ENCODE measurements at regions not wholly inside any gene's neighbourhood (a gene's known extent, or its start where the extent isn't known, plus 50 kb on each side); places are given as distances from the start of the nearest gene placed in this dataset.

DNA sequence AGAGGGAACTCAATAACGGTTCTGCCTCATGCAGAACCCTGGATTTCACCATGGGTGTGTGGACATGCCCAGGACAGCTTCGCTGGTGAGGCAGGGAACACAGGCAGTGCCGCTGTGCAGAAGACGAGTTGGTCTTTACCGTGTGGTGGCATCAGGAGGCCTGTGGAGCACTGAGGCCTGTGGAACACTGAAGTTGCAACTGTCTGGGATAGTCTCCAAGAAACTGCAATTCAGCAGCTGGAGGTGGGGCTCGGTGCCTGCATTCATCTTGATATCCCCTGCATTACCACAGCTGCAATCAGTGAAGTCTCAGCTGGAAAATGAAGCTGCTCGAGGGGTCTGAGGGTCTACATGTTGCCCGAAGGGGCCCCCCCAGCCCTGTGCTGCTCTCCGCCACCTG, 202.4 kb upstream of the CDH4 start:
- DNase-seq (ENCODE audit: low read depth), result no peak

DNA sequence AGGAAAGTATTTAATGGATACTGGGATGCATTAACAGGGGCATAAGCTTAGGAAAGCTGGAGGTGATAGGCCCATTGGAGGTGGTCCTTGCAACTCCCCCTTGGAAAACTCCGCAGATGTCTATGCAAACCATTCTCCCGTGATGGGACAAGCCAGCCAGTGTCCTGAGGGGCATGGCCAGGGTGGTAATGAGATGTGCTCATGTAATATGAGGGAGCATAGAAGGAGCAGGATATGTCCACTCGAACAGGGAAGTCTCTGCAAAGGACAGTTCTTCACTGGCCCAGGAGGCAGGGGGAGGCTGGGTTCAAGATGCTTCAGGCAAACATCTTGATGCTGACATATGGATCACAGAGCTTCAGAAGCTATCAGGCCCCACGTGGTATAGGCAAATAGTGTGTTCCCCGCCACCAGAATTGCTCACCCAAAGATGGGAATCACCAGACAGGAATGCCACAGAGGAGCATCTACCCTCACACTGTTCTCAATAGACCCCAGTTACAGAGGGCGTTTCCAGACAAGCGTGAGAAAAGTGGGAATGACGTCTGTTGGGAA, 201.6 kb upstream of the CDH4 start:
- no peak for DNase-seq (ENCODE audit: low read depth)

DNA sequence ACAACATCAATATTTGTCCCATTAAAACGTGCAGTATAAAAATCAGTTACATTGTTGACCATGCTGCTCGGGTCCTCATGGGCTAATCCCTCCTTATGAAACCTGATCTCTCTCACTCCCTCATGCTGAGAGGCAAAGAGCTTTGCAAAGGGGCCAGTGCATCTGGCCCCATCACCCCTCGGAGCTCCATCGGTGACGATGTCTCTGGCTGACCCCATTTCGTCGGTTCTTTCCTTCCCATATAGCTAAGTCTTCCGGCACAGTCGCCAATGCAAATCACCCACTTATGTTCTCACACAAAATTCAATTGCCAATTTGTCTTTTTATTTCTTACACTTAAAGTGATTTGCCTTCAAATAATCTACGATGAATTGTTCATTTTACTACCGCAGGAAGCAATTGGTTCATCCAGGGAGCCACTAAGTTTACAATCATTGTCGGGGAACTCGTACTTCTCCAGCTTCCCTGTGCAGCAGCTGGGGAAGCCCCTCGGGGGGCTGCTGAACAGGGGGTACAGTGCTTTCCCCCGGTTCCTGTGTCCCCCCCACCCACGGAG, 199.8 kb upstream of the CDH4 start:
- no peak for DNase-seq (ENCODE audit: low read depth)

DNA sequence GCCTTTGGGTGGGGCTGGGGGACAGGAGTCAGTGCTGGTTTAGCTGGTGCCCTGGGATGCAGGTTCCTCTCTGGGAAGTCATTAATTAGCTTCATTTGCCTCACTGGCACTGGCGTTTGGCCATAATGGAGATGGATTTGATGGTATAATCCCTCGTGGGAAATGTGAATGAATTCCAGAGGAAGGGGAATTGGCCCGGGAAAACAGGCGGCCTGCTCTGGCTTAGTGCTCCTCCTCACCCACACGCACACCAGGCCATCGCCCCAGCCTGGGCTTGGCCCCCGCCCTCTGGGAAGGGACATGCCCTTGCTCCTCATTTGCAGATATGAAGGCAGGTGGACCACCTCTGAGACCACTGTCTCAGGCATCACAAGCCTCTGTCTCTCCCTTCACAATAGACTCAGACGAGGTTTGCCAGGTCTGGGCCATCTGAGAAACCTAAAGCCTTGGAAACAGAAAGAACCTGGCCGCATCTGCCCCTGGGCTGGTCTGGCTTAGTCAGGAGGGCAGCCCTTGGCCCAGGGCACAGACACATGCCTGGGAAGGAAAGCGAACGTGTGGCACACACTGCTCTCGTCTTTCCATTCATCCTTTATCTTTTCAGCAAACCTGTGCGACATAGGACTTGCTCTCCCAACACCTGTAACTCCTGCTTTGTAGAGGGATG, 199.2 kb upstream of the CDH4 start:
- DNase-seq (ENCODE audit: low read depth), result no peak

DNA sequence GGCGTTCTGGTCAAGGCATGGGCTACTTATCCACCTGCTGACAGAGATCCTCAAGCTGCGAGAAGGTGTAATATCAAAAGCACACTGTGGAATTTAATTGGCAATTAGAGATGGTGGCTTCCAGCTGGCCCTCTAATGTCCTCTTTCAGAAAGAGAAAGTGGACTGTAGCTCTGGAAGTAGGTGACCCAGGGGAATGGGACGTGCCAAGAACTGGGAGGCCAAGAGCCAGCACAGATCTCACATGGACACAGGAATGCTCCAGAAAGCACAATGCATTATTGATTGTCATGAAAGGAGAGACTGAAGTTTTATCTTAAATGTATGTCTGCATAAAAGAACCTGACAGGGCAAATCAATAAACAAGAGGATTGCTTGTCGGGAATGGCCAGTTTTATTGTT, 198.6 kb upstream of the CDH4 start:
- DNase-seq (ENCODE audit: low read depth), result no peak

DNA sequence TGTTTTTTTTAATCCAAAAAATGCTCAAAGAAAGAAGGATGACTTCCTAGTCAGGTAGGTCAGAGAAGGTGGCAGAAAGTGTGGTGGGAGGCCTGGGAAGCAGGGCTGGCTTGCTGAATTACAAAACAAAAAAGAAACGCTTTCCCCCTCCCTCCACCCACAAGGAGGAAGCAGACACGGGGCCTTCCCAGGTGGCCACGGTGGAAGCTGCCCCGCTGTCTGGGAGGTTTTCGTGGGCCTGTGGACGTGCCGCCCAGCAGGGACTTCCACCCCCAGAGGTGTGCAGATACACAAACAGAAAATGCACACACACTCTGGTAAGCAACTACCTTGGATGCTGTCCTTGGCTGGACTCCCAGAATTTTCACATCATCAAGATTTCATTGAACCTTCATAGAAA, 198.2 kb upstream of the CDH4 start:
- no peak for DNase-seq (ENCODE audit: low read depth)

DNA sequence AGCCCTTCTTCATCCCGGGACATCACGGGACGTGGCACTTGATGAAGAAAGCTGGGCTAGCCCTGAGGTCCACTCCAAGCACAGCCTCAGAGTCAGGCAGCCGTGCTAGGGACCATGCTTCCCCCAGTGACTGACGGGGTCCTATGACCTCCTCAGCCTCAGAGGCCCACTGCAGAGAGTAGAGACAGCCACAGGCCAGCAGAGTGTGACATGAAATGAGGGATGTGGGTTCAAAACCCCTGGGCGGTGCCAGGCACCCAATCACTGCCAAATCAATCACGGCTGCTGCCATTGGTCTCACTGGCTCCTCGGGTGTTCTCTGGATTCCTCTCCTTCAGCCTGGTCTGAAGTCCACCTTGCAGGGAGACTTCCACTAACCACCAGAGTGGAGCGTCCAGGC, 197.7 kb upstream of the CDH4 start:
- DNase-seq (ENCODE audit: low read depth), result no peak

DNA sequence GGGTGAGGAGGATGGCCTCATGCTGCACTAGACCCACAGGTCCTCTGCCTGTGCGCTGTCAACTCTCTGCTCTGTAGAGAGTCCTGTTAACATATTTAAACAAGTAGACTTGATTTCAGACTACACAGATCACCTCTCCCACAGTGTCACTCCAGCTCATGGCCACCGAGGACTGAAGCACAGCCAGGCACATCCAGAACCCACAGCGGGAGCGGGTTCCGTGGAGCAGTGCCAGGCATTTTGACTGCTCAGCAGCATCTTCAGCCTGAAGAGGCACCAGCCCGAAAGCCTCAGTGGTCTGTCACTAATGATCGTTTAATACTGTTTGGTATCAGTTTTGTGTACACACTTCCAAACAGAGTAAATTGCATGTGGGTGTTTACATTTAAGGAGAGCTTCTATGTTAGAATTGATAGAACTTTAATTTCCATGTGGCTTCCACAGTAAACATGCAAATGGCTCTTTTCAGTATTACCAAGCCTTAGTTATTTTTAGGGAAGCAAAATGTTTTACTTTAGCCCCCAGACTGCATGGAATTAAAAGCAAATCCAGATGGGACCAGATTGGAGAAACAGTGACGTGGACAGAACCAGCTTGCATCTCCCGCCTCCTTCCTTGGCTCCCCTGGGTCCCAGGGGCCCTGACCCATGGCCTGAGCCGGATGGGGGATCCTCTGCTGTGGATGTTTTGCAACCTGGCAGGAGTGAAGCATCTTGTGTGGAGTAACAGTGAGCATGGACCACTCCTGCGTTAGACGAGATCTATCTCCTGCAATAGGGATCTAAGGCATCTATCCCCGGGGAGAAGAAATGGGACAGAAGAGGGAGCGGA, 196.7 kb upstream of the CDH4 start:
- no peak for DNase-seq (ENCODE audit: low read depth)

DNA sequence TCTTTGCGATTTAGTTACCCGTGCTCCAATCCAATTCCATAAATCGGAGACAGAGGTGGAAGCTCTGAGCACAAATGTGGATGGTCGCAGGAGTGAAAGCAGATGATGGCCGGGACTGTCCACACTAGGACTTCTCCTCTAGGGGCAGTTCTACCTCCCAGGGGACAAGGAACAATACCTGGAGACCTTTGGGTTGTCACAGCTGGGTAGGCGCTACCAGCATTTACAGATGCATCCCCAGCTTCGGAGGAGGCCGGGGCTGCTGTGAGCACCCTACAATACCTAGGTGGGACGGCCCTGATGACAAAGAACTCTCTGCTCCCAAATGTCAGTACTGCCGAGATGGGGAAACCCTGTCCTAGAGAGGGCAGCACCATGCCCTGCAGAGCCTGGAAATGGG, 195.9 kb upstream of the CDH4 start:
- DNase-seq (ENCODE audit: low read depth), result no peak

DNA sequence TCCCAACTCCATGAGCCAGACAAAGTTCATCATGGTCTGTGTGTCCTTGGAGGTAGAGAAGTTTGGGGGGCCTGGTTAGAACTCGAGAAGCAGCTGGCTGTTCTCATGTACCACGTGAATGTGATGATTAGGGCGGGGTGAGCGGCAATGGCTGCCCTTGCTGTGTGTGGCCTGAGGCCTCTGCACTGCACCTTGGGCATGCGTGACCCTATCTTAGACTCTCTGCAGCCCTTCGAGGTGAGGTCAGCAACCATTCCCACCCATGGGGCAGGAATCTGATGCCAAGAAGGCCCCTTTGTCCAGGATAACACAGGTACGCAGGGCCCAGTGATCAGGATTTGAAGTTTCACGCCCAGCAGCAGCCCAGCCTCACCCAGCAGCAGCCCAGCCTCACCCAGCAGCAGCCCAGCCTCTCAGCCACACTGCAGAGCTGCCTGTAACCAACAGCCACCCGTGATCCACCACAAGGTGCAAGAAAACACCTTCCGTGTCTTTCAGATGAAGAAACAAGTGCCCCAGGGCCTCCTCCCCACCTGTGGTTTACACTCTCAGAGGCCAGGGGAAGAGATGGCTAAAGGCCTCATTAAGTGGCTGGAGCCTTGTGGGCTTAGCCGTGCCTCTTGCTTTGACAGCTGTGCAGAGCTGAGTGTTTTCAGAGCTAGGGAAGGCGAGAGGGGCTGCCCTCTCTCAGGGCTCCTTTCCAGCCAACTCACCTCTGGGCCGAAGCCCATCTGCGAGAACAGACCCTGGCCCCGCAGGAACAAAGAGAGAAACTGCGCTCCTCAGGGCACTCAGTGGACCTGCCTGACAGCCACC, 195.2 kb upstream of the CDH4 start:
- no peak for DNase-seq (ENCODE audit: low read depth)

DNA sequence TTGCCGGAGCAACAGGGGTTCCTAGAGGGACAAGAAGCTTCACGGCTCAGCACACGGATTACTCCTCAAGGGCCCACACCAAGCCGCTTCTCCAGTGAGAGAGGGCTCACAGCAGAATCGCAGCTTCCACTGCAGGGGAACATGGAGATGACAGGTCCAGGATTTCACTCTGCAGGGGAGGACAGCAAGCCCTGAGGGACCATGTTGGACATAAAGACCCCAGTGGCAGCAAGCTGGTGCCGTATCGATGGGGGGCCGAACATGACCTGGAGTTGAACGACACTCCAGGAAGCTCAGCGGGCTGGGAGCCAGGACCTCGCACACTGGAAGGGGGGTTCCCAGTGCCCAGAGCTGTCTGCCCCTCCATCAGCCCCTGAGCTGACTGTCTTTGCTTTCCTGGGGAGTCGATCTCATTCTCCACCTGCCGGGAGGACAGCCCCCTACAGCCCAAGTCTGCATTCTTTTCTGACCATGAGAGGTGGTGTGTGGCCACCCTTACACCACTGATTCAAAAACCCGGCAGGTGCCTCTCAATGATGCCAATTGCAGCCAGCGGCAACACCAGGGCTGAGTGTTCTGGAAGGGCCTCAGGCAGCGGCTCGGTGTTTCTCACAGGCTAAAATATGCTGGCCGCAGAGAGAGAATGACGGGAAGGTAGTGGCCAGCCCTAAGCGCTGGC, 194.5 kb upstream of the CDH4 start:
- no peak for DNase-seq (ENCODE audit: low read depth)

DNA sequence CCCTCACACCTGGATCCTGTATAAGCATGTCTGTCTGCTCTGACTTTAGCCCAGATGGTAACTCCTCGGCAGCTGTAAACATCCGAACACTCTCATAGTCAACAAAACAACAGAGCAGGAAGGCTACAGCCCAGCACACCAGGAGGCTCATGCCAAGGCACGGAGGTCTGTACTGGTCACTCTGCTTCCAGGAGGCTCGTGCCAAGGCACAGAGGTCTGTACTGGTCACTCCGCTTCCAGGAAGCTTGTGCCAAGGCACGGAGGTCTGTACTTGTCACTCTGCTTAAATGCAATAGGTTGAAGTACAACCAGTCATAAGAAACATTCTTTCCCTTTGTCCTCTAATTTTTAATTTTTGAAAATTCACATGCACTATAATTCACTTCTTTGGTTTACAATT, 190.1 kb upstream of the CDH4 start:
- DNase-seq (ENCODE audit: low read depth), result no peak

DNA sequence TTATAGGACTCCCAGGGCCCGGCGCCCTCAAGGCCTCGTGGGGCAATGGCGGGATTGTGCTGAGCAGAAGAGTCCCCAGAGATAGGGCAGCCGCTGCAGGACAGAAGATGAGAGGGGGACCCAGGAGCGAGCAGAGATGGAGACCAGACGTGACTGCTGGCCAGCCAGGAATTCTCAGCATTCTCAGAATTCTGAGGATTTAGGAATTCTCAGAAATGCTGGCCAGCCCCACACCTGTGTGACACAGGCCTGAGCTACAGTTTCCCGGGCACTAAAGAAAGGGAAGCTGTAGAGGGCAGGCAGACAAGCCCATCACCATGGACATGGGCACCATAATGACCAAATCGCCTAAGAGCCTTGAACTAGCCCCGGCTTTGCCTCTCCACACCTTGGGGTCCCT, 186.2 kb upstream of the CDH4 start:
- DNase-seq (ENCODE audit: low read depth), result no peak

DNA sequence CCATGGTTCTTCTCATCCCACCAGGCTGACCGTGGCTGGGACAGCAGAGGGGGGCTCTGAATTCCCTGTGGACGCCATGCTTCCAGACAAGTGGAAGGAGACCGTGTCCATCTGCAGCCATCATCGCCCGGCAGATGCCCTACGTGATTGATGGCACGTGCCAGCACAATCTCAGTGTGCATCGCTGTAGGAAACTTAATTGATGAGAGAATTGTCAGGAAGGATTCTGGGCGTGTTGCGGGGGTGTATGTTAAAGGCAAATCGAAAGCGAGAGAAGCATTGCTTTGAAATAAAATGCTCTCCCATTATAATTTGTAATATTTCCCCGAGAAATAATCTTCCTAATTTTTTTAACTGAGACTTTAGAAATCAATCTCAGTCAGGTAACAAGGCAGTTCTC, 185.5 kb upstream of the CDH4 start:
- no peak for DNase-seq (ENCODE audit: low read depth)

DNA sequence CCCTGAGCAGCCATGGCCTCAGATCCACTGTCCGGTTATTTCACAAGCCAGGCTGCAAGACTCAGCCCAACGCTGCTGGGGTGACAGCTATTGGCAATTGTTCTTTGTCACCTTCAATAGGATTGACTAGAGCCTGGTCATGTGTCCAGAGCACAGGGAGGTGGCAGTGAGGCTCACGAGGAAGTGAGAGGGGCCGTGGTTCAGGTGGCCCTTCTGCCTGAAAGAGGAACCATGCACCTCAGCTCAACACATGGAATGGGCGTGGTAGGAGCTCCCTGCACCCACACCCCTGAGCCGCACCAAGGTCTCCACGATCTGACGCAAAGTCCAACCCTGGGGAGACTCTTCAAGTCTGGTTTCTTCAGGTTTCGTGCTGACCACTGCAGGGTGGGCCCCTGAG, 184.8 kb upstream of the CDH4 start:
- DNase-seq (ENCODE audit: low read depth), result no peak

DNA sequence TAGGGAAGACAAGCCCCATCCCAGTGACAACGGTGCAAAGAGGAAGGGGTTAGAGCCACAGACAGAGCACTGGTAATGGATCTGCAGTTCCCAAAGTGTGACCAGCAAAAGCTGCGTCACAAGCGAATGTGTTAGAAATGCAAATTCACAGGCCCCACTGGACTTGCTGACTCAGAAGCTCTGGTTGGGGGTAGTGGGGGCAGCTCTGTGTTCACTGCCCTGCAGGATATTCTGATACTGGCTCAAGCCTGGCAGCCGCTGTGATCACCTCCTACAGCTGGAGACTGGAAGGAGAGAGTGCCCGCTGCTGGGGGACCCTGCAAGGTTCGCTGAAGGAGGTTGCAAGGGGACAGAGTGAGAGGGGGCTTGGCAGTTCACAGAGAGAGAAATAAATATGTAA, 179.7 kb upstream of the CDH4 start:
- DNase-seq (ENCODE audit: low read depth), result no peak

DNA sequence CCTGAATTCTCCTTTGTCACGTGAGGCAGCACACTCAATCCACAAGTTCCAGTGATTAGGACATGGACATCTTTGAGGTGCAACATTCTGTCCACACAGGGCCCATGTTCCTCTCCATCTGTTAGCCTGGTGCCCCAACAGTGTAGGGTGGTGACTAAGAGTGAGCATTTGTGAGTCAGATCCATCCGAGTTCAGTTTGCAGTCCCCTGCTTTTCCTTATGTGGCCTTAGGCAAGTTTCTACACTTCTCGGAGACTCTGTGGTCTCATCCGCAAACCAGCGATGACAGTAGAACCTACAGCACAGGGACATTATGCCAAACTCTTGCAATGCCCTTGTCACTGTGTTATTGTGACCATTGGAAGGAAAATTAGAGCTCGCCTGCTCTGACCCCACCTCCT, 178.7 kb upstream of the CDH4 start:
- DNase-seq (ENCODE audit: low read depth), result no peak

DNA sequence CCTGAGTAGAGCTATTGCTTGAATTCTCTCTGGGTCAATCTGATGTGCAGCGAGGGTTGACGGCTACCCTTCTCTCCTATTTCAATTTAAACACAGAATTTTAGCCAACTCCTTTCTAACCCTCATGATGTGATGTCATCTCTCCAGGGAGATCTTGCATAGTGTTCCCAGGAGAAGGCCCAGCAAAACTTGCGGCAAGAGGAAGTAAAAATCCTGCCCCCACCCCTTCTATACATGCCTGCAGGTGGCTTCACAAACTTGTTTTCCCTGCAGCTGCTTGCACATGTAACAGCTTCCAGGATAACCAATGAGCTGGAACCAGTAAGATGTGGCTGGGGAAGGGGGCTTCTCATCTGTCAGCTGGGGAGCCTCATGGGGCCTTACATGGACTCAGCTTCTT, 169.3 kb upstream of the CDH4 start:
- no peak for DNase-seq (ENCODE audit: low read depth)

DNA sequence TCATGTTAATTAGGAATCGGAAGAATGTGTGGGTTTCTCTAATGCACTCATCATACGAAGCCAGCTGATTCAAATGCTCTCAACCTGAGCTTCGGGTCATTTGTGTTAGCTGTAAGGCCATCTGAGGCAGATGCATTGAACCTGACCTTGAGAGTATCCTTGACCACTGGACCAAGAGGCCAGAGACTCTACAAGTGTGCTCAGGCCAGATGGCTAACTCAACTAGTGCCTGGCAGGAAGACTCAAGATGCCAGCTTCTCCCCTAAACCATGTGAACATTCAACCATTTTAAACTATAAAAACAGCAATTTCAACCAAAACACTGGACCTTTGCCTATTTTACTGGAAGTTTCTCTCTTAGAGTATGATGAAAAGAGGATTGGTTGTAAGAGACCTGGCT, 168.6 kb upstream of the CDH4 start:
- no peak for DNase-seq (ENCODE audit: low read depth)

DNA sequence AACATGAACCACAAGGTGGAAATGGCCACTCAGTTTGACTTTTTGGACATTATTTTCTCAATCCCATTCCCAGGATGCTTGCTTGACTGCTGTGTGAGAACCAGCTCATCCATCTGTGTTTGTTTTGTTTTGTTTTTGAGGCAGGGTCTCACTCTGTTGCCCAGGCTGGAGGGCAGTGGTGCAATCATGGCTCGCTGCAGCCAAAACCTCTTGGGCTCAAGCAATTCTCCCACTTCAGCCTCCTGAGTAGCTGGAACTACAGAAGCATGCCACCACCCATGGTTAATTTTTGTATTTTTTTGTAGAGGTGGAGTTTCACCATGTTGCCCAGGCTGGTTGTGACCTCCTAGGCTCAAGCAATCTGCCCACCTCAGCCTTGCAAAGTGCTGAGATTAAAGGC, 166.0 kb upstream of the CDH4 start:
- DNase-seq (ENCODE audit: low read depth), result no peak

DNA sequence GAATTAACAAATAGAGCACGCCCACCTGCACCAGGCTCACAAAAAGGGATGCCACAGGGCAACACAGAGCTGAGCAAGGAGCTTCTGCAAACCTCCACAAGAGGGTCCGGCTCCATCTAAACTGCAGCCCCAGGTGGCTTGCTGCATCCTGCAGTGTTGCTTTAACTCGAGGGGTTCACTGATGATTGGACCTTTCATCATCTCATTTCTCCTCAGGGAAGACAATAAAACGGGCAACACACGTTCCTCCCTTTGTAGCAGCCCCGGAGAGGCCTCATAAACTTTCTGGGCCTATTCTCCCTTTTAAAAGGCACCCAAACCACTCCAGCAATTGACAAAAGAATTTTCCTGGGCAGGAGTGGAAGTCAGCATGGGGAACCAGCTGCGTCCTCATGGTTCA, 161.5 kb upstream of the CDH4 start:
- no peak for DNase-seq (ENCODE audit: low read depth)

DNA sequence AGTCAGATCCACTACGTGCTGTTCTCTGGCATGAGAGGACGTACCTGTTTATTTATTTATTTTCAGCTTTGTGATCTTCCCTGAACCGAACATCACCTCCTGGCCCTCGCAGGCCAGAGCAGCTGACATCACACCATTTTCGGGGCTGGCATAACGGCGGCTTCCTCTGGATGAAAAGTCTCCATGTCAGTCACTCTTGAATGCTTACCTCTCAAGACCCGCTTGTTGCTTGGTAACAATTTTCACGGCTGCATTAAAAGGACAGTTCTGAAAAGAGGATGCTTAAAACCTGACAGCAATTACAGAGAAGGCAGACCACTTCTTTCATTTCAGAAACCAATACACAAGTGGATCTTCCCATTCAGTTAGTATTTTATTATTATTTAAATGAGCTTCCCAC, 159.8 kb upstream of the CDH4 start:
- DNase-seq (ENCODE audit: low read depth), result no peak

Data from non-pigmented ciliary epithelial cell (primary cell).